H1 (cell line): ENCODE measurements at regions not wholly inside any gene's neighbourhood (a gene's known extent, or its start where the extent isn't known, plus 50 kb on each side); places are given as distances from the start of the nearest gene placed in this dataset.

Experiments used
- CTCF ChIA-PET: fragments of 300-600 bp; sonication (Branson Sonifier 250); formaldehyde crosslinking; loops from one replicate; lab custom pipeline; 2021; ENCODE audit not compliant: partially characterized antibody; lab: Charles Lee
- POLR2A ChIA-PET: fragments of 300-600 bp; sonication (Branson Sonifier 250); formaldehyde crosslinking; loops from one replicate; lab custom pipeline; 2021; ENCODE audit warnings: inconsistent platforms; ENCODE audit not compliant: partially characterized antibody; lab: Charles Lee
- DNase-seq, 2 experiments: peaks; one replicate each; pipeline versions ENCODE4 v3.0.0 to v3.0.0-alpha.2; 2010 to 2022; ENCODE audit warnings: low spot score in 2 of 2, low read depth in 1 of 2, mixed read lengths in 1 of 2
- FAIRE-seq: peaks from 2 replicates; lab custom pipeline; 2011; peaks lifted over from hg19 to GRCh38; lab: Jason Lieb, UNC
- H2AFZ ChIP-seq: 2 replicates; pipeline ENCODE4 v1.8.1; 2012; ENCODE audit warnings: low read length, inconsistent platforms
- H2AK5ac ChIP-seq: 2 replicates; pipeline ENCODE4 v1.6.1; 2013; ENCODE audit warnings: low read depth, low read length
- H2BK120ac ChIP-seq: replicated peaks from 2 replicates; pipeline ENCODE3; 2013; ENCODE audit warnings: low read depth, low read length, inconsistent platforms
- H2BK12ac ChIP-seq: 2 replicates; pipeline ENCODE4 v1.6.1; 2013; ENCODE audit warnings: low read depth, low read length
- H2BK15ac ChIP-seq: 2 replicates; pipeline ENCODE4 v1.6.1; 2013; ENCODE audit warnings: low read length
- H2BK20ac ChIP-seq: 2 replicates; pipeline ENCODE4 v1.6.1; 2013; ENCODE audit warnings: low read length
- H2BK5ac ChIP-seq: 2 replicates; pipeline ENCODE4 v1.6.1; 2013; ENCODE audit warnings: low read depth, low read length
- H3K14ac ChIP-seq: 2 replicates; pipeline ENCODE4 v1.6.1; 2013; ENCODE audit warnings: inconsistent platforms; ENCODE audit not compliant: insufficient read length
- H3K18ac ChIP-seq: 2 replicates; pipeline ENCODE4 v1.6.1; 2013; ENCODE audit warnings: low read length; ENCODE audit errors: extremely low read depth
- H3K23ac ChIP-seq: 2 replicates; pipeline ENCODE4 v1.6.1; 2013; ENCODE audit warnings: inconsistent platforms; ENCODE audit not compliant: insufficient read length
- H3K23me2 ChIP-seq: 2 replicates; pipeline ENCODE4 v1.6.1; 2013; ENCODE audit warnings: low read depth, low read length
- H3K27ac ChIP-seq: 2 replicates; pipeline ENCODE4 v1.6.1; 2011; ENCODE audit warnings: low read depth, low read length, inconsistent platforms
- H3K27me3 ChIP-seq, 4 experiments: replicated peaks in 1 of 4; 1 replicate in 1 of 4; 2 replicates in 3 of 4; pipeline versions ENCODE4 v1.6.1 to v1.8.1; 2011 to 2013; ENCODE audit warnings: low read length in 3 of 4, mild to moderate bottlenecking in 3 of 4, inconsistent platforms in 2 of 4, mixed read lengths in 2 of 4, moderate library complexity in 1 of 4; ENCODE audit not compliant: control insufficient read depth in 3 of 4, insufficient read depth in 3 of 4; ENCODE audit errors: extremely low read depth in 1 of 4
- H3K36me3 ChIP-seq, 4 experiments: 2 replicates each; pipeline versions ENCODE4 v1.6.1 to v1.8.1; 2011 to 2013; ENCODE audit warnings: mild to moderate bottlenecking in 4 of 4, low read length in 3 of 4, moderate library complexity in 2 of 4, control low read depth in 1 of 4, inconsistent platforms in 1 of 4; ENCODE audit not compliant: insufficient read depth in 4 of 4, control insufficient read depth in 2 of 4
- H3K4ac ChIP-seq: replicated peaks from 2 replicates; pipeline ENCODE3; 2013; ENCODE audit warnings: low read length, low read depth, mixed read lengths, inconsistent platforms; ENCODE audit not compliant: insufficient read length
- H3K4me1 ChIP-seq, 4 experiments: replicated peaks in 1 of 4; 1 replicate in 1 of 4; 2 replicates in 3 of 4; pipeline versions ENCODE4 v1.6.1 to v1.8.1; 2011 to 2013; ENCODE audit warnings: low read length in 3 of 4, inconsistent platforms in 2 of 4, mixed read lengths in 1 of 4; ENCODE audit not compliant: insufficient read depth in 4 of 4, control insufficient read depth in 3 of 4
- H3K4me2 ChIP-seq, 2 experiments: 2 replicates each; pipeline versions ENCODE4 v1.6.1 to v1.8.1; 2011 to 2013; ENCODE audit warnings: low read depth in 2 of 2, low read length in 2 of 2, control low read depth in 1 of 2, inconsistent platforms in 1 of 2, mild to moderate bottlenecking in 1 of 2; ENCODE audit not compliant: insufficient read depth in 1 of 2
- H3K4me3 ChIP-seq, 4 experiments: fragments of 200-600, 300-600 bp in 1 of 4; sonication (generic), shearing (Covaris generic), sonication (Bioruptor Twin) in 1 of 4; 2 replicates each; pipeline versions ENCODE4 v1.5.1 to v1.8.1; 2011 to 2016; ENCODE audit warnings: low read length in 4 of 4, low read depth in 3 of 4, control low read depth in 2 of 4, inconsistent platforms in 2 of 4, mild to moderate bottlenecking in 2 of 4, mixed read lengths in 1 of 4, moderate library complexity in 1 of 4; ENCODE audit not compliant: insufficient read depth in 2 of 4; ENCODE audit errors: extremely low read depth in 1 of 4
- H3K56ac ChIP-seq: replicated peaks from 2 replicates; pipeline ENCODE3; 2013; ENCODE audit warnings: low read depth, mild to moderate bottlenecking, mixed read lengths, low read length, inconsistent platforms; ENCODE audit not compliant: insufficient read length
- H3K79me1 ChIP-seq: 2 replicates; pipeline ENCODE4 v1.6.1; 2013; ENCODE audit warnings: low read depth, low read length, control low read depth
- H3K79me2 ChIP-seq, 2 experiments: 2 replicates each; pipeline versions ENCODE4 v1.6.1 to v1.8.1; 2012 to 2013; ENCODE audit warnings: low read length in 2 of 2, mild to moderate bottlenecking in 2 of 2, inconsistent platforms in 1 of 2; ENCODE audit not compliant: insufficient read depth in 2 of 2, control insufficient read depth in 1 of 2
- H3K9ac ChIP-seq, 4 experiments: replicated peaks in 1 of 4; 1 replicate in 1 of 4; 2 replicates in 3 of 4; pipeline versions ENCODE4 v1.6.1 to v1.8.1; 2011 to 2013; ENCODE audit warnings: low read depth in 3 of 4, low read length in 3 of 4, control low read depth in 2 of 4, mild to moderate bottlenecking in 2 of 4, moderate library complexity in 2 of 4, inconsistent platforms in 1 of 4; ENCODE audit errors: extremely low read depth in 1 of 4
- H3K9me3 ChIP-seq, 2 experiments: 2 replicates each; pipeline versions ENCODE4 v1.6.1 to v1.8.1; 2012 to 2013; ENCODE audit warnings: mild to moderate bottlenecking in 2 of 2, moderate library complexity in 2 of 2, control low read depth in 1 of 2, inconsistent platforms in 1 of 2, low read depth in 1 of 2, low read length in 1 of 2, mixed read lengths in 1 of 2; ENCODE audit not compliant: insufficient read depth in 2 of 2
- H4K20me1 ChIP-seq, 2 experiments: replicated peaks in 1 of 2; 2 replicates each; pipeline versions ENCODE3 to v1.8.1; 2011 to 2013; ENCODE audit warnings: inconsistent platforms in 2 of 2, low read length in 2 of 2, mild to moderate bottlenecking in 1 of 2; ENCODE audit not compliant: insufficient read depth in 2 of 2, control insufficient read depth in 1 of 2
- H4K5ac ChIP-seq: 2 replicates; pipeline ENCODE4 v1.6.1; 2013; ENCODE audit warnings: low read length, low read depth, mixed read lengths, inconsistent platforms; ENCODE audit not compliant: insufficient read length
- H4K8ac ChIP-seq: 2 replicates; pipeline ENCODE4 v1.8.0; 2013; ENCODE audit warnings: mild to moderate bottlenecking, moderate library complexity, low read length, inconsistent platforms; ENCODE audit not compliant: insufficient read depth; ENCODE audit errors: extremely low read depth
- H4K91ac ChIP-seq: replicated peaks from 2 replicates; pipeline ENCODE3; 2013; ENCODE audit warnings: low read length, mixed read lengths, inconsistent platforms; ENCODE audit not compliant: insufficient read length
- BACH1 ChIP-seq: IDR thresholded peaks from 2 replicates; pipeline ENCODE4 v1.6.1; 2012; ENCODE audit warnings: low read length, improper control_type of control experiment
- CHD1 ChIP-seq: IDR thresholded peaks from 2 replicates; pipeline ENCODE4 v1.6.1; 2012; ENCODE audit warnings: low read depth, low read length, improper control_type of control experiment
- TAF7 ChIP-seq: optimal IDR thresholded peaks from 2 replicates; pipeline ENCODE3; 2011; ENCODE audit warnings: low read depth, mild to moderate bottlenecking, inconsistent platforms, low read length, moderate library complexity, borderline replicate concordance
- WGBS, 2 experiments: shearing (Covaris generic) in 1 of 2; methylation state at CpG; one replicate each; pipeline versions ENCODE4 v1.1.6 to v1.1.7; 2013 to 2015; ENCODE audit warnings: low lambda C conversion rate in 2 of 2, mixed read lengths in 2 of 2, inconsistent platforms in 1 of 2, low coverage in 1 of 2, missing lambda C conversion rate in 1 of 2; ENCODE audit not compliant: insufficient replicate concordance in 2 of 2, insufficient coverage in 1 of 2, insufficient read length in 1 of 2; ENCODE audit errors: extremely low coverage in 1 of 2, missing lambda C conversion rate in 1 of 2; 5-methylcytosine and 5-hydroxymethylcytosine counted together
- TF ChIP-seq, protein P1 (sequence below), 3 experiments: IDR thresholded peaks; 1 replicate in 2 of 3; 2 replicates in 1 of 3; pipeline versions ENCODE4 v1.5.1 to v1.6.1; 2011; ENCODE audit warnings: low read length in 3 of 3, mild to moderate bottlenecking in 3 of 3, inconsistent platforms in 2 of 3, low read depth in 1 of 3, moderate library complexity in 1 of 3; ENCODE audit not compliant: insufficient read depth in 1 of 3; ENCODE audit errors: control extremely low read depth in 1 of 3

DNA sequence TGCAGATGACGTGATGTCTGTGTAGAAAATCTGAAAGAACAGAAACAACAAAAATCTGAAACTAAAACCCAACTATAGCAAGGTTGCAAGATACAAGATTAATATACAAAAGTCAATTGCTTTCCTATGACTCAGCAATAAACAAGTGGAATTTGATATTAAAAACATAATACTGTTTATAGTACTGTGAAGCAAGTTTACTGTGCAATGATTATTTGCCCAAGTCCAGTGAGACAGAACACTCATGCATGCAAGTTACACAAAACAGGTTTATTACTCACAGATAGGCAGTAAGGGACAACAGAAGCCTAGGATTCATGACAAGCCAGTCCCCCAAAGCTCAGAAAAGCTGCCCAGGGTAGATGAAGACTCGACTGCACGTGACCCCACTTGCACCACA lies 62.4 kb upstream of the RAB4A start:
- Histone ChIP-seq H3K9me3 (no peaks in the 10 kb centered on the region), H4K5ac (no peak overlapping the region), H2AFZ (no peak overlapping the region), H3K27ac (no peak overlapping the region), H3K56ac (no peak overlapping the region), H3K4me2 (no peak overlapping the region), H2BK12ac (no peak overlapping the region), H3K27me3 (no peaks in the 10 kb centered on the region), H2BK20ac (no peak overlapping the region), H3K79me1 (no peaks in the 10 kb centered on the region), H3K14ac (no peak overlapping the region), H4K20me1 (no peaks in the 10 kb centered on the region), H2AK5ac (no peak overlapping the region), H3K18ac (no peak overlapping the region), H3K4ac (no peak overlapping the region), H2BK15ac (no peak overlapping the region), H4K91ac (no peak overlapping the region), H2BK120ac (no peak overlapping the region), H2BK5ac (no peak overlapping the region), H3K23ac (no peak overlapping the region), H3K9ac (no peak overlapping the region), H3K36me3 (no peaks in the 10 kb centered on the region), H3K79me2 (no peaks in the 10 kb centered on the region), H3K4me3 (no peak overlapping the region), H4K8ac (no peak overlapping the region), H3K23me2 (no peaks in the 10 kb centered on the region), H3K4me1 (peaks cover 2 to 12% (median 4%) of the 10 kb centered on the region in 4 experiments; a peak in 6 of 7 replicates)
- TF ChIP-seq, protein P1, sequence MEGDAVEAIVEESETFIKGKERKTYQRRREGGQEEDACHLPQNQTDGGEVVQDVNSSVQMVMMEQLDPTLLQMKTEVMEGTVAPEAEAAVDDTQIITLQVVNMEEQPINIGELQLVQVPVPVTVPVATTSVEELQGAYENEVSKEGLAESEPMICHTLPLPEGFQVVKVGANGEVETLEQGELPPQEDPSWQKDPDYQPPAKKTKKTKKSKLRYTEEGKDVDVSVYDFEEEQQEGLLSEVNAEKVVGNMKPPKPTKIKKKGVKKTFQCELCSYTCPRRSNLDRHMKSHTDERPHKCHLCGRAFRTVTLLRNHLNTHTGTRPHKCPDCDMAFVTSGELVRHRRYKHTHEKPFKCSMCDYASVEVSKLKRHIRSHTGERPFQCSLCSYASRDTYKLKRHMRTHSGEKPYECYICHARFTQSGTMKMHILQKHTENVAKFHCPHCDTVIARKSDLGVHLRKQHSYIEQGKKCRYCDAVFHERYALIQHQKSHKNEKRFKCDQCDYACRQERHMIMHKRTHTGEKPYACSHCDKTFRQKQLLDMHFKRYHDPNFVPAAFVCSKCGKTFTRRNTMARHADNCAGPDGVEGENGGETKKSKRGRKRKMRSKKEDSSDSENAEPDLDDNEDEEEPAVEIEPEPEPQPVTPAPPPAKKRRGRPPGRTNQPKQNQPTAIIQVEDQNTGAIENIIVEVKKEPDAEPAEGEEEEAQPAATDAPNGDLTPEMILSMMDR (IDR thresholded peaks at IDR 0.05; ENCODE audit: control extremely low read depth in 1 of 3, insufficient read depth in 1 of 3, low read depth in 1 of 3, low read length in 3 of 3) = no peak
- TF ChIP-seq BACH1 (peak; percentile 58; the same call in 1 of the 2 replicates), CHD1 (no peak), TAF7 (no peak)
- FAIRE-seq (no peak), DNase-seq (no peak)
- POLR2A ChIA-PET = no interaction called here
- CTCF ChIA-PET = interaction anchor here (1.4 to 6.2 kb wide), 2 partner anchors 10 to 19 kb away, joined by 5 to 42 read pairs; no protein-coding TSS in a partner anchor
- WGBS, 2 experiments = 83% methylated on average over 3 of the region's 3 CpGs; no CpG with 5 or more reads in 1 of the 2 experiments
